ENCODE measurements at regions not wholly inside any gene's neighbourhood (a gene's known extent, or its start where the extent isn't known, plus 50 kb on each side); places are given as distances from the start of the nearest gene placed in this dataset.

DNA sequence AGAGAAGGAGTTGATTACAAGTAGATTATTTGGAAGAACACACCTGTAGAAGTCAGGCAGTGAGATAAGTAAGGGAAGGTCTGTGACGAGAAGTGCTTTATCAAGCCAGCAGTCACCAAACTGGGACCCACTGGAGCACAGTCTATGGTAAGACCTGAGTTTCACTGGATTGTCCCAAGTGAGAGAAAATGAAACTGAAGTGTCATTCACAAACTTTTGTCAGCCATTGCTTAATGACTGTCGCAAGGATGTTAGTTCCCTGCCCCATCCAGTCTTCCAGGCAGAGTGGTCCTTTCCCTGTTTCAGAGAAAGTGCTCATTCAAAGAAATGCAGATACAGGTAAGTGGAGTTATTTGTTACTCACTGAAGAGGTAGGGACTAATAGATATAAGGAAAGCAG, 728.0 kb upstream of the TENM4 start:
- Histone ChIP-seq H3K27ac (no peak overlapping the region), H3K27me3 (no peaks in the 10 kb centered on the region), H3K36me3 (no peaks in the 10 kb centered on the region), H3K4me3 (no peak overlapping the region), H3K4me1 (no peaks in the 10 kb centered on the region), H3K9me3 (no peaks in the 10 kb centered on the region)
- no peak for DNase-seq
- no peak for TF ChIP-seq POLR2A (IDR thresholded peaks at IDR 0.05)
- TF ChIP-seq, protein P1, sequence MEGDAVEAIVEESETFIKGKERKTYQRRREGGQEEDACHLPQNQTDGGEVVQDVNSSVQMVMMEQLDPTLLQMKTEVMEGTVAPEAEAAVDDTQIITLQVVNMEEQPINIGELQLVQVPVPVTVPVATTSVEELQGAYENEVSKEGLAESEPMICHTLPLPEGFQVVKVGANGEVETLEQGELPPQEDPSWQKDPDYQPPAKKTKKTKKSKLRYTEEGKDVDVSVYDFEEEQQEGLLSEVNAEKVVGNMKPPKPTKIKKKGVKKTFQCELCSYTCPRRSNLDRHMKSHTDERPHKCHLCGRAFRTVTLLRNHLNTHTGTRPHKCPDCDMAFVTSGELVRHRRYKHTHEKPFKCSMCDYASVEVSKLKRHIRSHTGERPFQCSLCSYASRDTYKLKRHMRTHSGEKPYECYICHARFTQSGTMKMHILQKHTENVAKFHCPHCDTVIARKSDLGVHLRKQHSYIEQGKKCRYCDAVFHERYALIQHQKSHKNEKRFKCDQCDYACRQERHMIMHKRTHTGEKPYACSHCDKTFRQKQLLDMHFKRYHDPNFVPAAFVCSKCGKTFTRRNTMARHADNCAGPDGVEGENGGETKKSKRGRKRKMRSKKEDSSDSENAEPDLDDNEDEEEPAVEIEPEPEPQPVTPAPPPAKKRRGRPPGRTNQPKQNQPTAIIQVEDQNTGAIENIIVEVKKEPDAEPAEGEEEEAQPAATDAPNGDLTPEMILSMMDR (IDR thresholded peaks at IDR 0.05), result no peak

DNA sequence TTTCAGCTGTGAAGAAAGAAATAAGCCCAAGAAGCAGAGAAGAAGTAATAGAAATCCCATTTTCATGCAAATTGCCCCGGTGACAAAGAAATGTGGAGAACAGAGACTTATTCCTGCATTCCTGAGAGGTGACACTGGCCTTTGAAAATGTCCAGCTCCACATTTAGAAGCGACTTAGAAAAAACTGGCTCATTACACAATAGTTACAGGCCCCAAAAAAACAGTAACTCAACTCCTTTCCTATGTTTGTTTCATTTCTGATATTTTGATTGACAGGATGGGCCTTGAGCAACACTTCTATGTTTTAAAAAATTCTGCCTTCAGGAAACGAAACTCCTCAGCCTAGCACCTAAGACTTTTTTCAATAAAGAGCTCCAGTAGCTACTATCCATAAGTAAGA, 726.9 kb upstream of the TENM4 start:
- no peaks in the 10 kb centered on the region for H3K4me1 ChIP-seq
- H3K4me3 ChIP-seq, result no peak overlapping the region
- no peak overlapping the region for H3K27ac ChIP-seq
- TF ChIP-seq, protein P1 (IDR thresholded peaks at IDR 0.05), result no peak
- TF ChIP-seq POLR2A (IDR thresholded peaks at IDR 0.05), result no peak
- H3K9me3 ChIP-seq, result no peaks in the 10 kb centered on the region
- H3K36me3 ChIP-seq, result no peaks in the 10 kb centered on the region
- no peaks in the 10 kb centered on the region for H3K27me3 ChIP-seq
- no peak for DNase-seq

DNA sequence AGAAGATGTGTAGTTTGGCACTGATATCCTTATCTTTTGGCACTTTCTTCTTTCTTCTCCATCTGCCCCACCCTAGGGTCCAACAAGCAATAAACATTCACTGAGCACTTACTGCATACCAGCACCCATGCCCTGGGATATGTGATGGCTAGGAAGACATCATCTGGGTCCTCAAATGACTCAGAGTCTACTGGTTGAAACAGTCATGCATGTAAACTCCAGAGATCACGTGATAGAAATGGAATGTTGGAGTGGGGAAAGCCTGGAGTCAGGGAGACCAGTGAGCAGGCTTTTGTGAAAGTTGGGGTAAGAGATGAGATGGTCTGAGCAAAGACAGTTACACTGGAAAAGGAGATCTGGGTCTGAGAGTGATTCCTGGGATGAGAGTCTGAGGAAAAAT, 724.9 kb upstream of the TENM4 start:
- Histone ChIP-seq H3K4me1 (no peaks in the 10 kb centered on the region), H3K36me3 (no peaks in the 10 kb centered on the region), H3K4me3 (no peak overlapping the region), H3K27me3 (no peaks in the 10 kb centered on the region), H3K9me3 (no peaks in the 10 kb centered on the region), H3K27ac (no peak overlapping the region)
- DNase-seq, result no peak
- TF ChIP-seq POLR2A (IDR thresholded peaks at IDR 0.05), result no peak
- TF ChIP-seq, protein P1 (IDR thresholded peaks at IDR 0.05), result no peak

DNA sequence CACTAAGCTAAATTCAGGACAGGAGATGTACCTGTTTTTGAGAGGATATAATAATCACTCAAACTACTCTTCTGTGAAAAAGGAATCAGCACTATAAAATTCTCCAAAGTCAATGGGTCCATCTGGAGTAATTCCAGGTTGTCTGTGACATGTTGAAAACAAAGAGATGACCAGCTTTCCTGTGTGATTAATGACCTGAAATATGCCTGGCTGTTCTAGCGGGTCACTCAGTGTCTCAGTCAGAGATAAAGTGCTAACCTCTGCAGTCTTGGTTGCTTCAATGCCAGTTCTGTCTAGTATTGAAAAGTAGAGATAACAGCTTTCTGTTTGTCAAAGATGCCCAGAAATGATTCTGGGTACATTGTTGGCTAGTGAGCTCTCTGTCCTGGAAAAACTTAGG, 722.6 kb upstream of the TENM4 start:
- no peak overlapping the region for H3K27ac ChIP-seq
- no peak for TF ChIP-seq POLR2A (IDR thresholded peaks at IDR 0.05)
- TF ChIP-seq, protein P1 (IDR thresholded peaks at IDR 0.05), result no peak
- H3K4me3 ChIP-seq, result no peak overlapping the region
- no peaks in the 10 kb centered on the region for H3K36me3 ChIP-seq
- H3K9me3 ChIP-seq, result no peaks in the 10 kb centered on the region
- no peaks in the 10 kb centered on the region for H3K27me3 ChIP-seq
- H3K4me1 ChIP-seq, result no peaks in the 10 kb centered on the region
- no peak for DNase-seq

DNA sequence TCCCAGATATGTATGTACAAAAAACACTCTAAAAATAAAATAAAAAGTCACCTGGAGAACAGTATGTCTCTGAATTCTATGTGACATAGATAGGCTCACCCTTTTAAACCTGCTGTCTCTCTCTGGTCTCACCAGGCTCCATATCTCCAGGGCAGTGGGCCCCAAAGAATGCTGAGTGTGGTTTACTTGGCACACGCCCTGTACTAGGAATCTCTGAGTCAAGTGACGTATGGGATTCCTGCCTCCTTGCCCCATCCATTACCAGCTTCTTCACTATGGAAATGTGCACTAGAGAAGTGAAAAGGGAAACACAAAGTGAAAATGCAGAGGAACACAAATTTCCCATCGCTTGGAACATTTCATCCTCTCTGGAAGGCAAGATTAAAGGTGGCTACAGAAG, 722.2 kb upstream of the TENM4 start:
- Histone ChIP-seq H3K27ac (no peak overlapping the region), H3K27me3 (no peaks in the 10 kb centered on the region)

More for the DNA sequence above, 722.2 kb upstream of the TENM4 start:
- no peaks in the 10 kb centered on the region for H3K4me1 ChIP-seq
- H3K9me3 ChIP-seq, result no peaks in the 10 kb centered on the region
- no peak for DNase-seq
- TF ChIP-seq, protein P1 (IDR thresholded peaks at IDR 0.05), result no peak
- TF ChIP-seq POLR2A (IDR thresholded peaks at IDR 0.05), result no peak
- no peaks in the 10 kb centered on the region for H3K36me3 ChIP-seq
- no peak overlapping the region for H3K4me3 ChIP-seq

Data from Peyer's patch (tissue), 4 donors.